ENCODE measurements at regions not wholly inside any gene's neighbourhood (a gene's known extent, or its start where the extent isn't known, plus 50 kb on each side); places are given as distances from the start of the nearest gene placed in this dataset.

DNA sequence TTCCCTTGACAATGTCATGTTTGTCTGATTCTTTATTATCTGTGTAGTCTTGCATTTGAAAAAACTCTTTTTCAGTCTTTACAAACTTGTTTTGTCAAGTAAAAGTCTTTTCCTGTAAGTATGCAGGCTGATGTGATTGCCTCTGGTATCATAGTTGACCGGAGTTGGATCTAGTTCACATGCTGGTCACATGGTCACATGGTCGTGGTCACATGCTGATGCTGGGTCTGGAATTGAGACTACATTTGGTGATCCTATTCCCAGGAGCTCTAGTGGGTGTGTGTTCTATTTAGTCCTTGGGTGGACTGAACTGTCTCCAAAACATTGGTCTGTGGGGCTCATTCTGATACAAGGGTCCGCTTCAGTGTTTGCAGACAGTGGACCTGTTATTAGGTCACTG is 1798.8 kb upstream of the PRR20A start:
- Histone ChIP-seq H3K9me2 (ENCODE audit: insufficient read depth, low read length) (no peaks in the 10 kb centered on the region), H3K36me3 (ENCODE audit: insufficient read depth, low read length) (no peaks in the 10 kb centered on the region), H3K79me2 (replicated peaks; ENCODE audit: insufficient read depth, low read length) (no peaks in the 10 kb centered on the region), H3K27ac (ENCODE audit: low read length) (no peak overlapping the region), H3K9ac (ENCODE audit: low read length) (no peak overlapping the region), H2AFZ (ENCODE audit: low read depth, low read length) (no peak overlapping the region), H3K9me3 (ENCODE audit: low read length) (no peaks in the 10 kb centered on the region), H3K4me3 (ENCODE audit: low read length) (no peak overlapping the region), H3K27me3 (ENCODE audit: insufficient read depth, low read depth, low read length) (no peaks in the 10 kb centered on the region), H3F3A (ENCODE audit: insufficient read depth, low read length, poor library complexity, severe bottlenecking) (no peaks in the 10 kb centered on the region), H3K4me2 (ENCODE audit: low read length) (no peak overlapping the region), H4K20me1 (ENCODE audit: insufficient read depth) (no peaks in the 10 kb centered on the region)
- TF ChIP-seq MXI1 (conservative IDR thresholded peaks at IDR 0.05; ENCODE audit: poor library complexity, severe bottlenecking) (no peak), SMC3 (conservative IDR thresholded peaks at IDR 0.05; ENCODE audit: poor library complexity) (no peak), RAD21 (conservative IDR thresholded peaks at IDR 0.05) (no peak), TAF1 (IDR thresholded peaks at IDR 0.05; ENCODE audit: low read depth) (no peak), EZH2 (IDR thresholded peaks at IDR 0.05; ENCODE audit: borderline replicate concordance, insufficient read depth, low read length, poor library complexity, severe bottlenecking) (no peak), EP300 (conservative IDR thresholded peaks at IDR 0.05; ENCODE audit: poor library complexity, severe bottlenecking) (no peak), POLR2AphosphoS5 (IDR thresholded peaks at IDR 0.05) (no peak)
- TF ChIP-seq, protein P1, sequence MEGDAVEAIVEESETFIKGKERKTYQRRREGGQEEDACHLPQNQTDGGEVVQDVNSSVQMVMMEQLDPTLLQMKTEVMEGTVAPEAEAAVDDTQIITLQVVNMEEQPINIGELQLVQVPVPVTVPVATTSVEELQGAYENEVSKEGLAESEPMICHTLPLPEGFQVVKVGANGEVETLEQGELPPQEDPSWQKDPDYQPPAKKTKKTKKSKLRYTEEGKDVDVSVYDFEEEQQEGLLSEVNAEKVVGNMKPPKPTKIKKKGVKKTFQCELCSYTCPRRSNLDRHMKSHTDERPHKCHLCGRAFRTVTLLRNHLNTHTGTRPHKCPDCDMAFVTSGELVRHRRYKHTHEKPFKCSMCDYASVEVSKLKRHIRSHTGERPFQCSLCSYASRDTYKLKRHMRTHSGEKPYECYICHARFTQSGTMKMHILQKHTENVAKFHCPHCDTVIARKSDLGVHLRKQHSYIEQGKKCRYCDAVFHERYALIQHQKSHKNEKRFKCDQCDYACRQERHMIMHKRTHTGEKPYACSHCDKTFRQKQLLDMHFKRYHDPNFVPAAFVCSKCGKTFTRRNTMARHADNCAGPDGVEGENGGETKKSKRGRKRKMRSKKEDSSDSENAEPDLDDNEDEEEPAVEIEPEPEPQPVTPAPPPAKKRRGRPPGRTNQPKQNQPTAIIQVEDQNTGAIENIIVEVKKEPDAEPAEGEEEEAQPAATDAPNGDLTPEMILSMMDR (IDR thresholded peaks at IDR 0.05; ENCODE audit: poor library complexity, severe bottlenecking) = no peak
- TF ChIP-seq, protein P2, sequence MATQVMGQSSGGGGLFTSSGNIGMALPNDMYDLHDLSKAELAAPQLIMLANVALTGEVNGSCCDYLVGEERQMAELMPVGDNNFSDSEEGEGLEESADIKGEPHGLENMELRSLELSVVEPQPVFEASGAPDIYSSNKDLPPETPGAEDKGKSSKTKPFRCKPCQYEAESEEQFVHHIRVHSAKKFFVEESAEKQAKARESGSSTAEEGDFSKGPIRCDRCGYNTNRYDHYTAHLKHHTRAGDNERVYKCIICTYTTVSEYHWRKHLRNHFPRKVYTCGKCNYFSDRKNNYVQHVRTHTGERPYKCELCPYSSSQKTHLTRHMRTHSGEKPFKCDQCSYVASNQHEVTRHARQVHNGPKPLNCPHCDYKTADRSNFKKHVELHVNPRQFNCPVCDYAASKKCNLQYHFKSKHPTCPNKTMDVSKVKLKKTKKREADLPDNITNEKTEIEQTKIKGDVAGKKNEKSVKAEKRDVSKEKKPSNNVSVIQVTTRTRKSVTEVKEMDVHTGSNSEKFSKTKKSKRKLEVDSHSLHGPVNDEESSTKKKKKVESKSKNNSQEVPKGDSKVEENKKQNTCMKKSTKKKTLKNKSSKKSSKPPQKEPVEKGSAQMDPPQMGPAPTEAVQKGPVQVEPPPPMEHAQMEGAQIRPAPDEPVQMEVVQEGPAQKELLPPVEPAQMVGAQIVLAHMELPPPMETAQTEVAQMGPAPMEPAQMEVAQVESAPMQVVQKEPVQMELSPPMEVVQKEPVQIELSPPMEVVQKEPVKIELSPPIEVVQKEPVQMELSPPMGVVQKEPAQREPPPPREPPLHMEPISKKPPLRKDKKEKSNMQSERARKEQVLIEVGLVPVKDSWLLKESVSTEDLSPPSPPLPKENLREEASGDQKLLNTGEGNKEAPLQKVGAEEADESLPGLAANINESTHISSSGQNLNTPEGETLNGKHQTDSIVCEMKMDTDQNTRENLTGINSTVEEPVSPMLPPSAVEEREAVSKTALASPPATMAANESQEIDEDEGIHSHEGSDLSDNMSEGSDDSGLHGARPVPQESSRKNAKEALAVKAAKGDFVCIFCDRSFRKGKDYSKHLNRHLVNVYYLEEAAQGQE (IDR thresholded peaks at IDR 0.05; ENCODE audit: borderline replicate concordance) = no peak

DNA sequence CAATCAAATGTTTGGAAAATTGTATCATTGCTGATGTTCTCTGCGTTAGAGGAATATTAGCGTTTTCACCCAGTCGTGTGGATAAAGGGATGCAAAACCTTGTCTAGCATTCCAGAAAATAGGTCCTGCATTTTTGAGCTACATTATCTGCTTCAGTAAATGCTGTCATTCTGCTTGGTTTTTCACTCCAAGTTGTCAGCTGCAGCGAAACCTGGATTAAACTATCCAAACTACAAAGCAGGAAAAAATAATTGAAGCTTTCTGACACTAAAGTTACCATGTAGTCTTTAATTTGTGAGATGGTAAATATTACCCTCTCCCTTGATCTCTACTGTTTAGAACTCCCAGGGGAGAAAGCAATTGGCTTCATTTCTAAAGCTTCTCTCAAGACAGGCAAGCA is 1795.5 kb upstream of the PRR20A start:
- peak overlapping the region; percentile 13 for H3K4me2 ChIP-seq (ENCODE audit: low read length)
- H3K27me3 ChIP-seq (ENCODE audit: insufficient read depth, low read depth, low read length) = no peaks in the 10 kb centered on the region
- no peak overlapping the region for H2AFZ ChIP-seq (ENCODE audit: low read depth, low read length)
- peak; percentile 49 for TF ChIP-seq POLR2AphosphoS5 (IDR thresholded peaks at IDR 0.05)
- TF ChIP-seq EP300 (conservative IDR thresholded peaks at IDR 0.05; ENCODE audit: poor library complexity, severe bottlenecking) = peak; percentile 59
- no peak for TF ChIP-seq TAF1 (IDR thresholded peaks at IDR 0.05; ENCODE audit: low read depth)
- no peak for TF ChIP-seq MXI1 (conservative IDR thresholded peaks at IDR 0.05; ENCODE audit: poor library complexity, severe bottlenecking)
- TF ChIP-seq, protein P1 (IDR thresholded peaks at IDR 0.05; ENCODE audit: poor library complexity, severe bottlenecking) = no peak
- TF ChIP-seq, protein P2 (IDR thresholded peaks at IDR 0.05; ENCODE audit: borderline replicate concordance) = peak; percentile 92
- TF ChIP-seq SMC3 (conservative IDR thresholded peaks at IDR 0.05; ENCODE audit: poor library complexity) = no peak
- TF ChIP-seq EZH2 (IDR thresholded peaks at IDR 0.05; ENCODE audit: borderline replicate concordance, insufficient read depth, low read length, poor library complexity, severe bottlenecking) = no peak
- TF ChIP-seq RAD21 (conservative IDR thresholded peaks at IDR 0.05) = peak; percentile 18
- H3K79me2 ChIP-seq (replicated peaks; ENCODE audit: insufficient read depth, low read length) = no peaks in the 10 kb centered on the region
- peak overlapping the region; percentile 36 for H3K4me3 ChIP-seq (ENCODE audit: low read length)
- H3K27ac ChIP-seq (ENCODE audit: low read length) = no peak overlapping the region
- H3K9me2 ChIP-seq (ENCODE audit: insufficient read depth, low read length) = no peaks in the 10 kb centered on the region
- no peaks in the 10 kb centered on the region for H3K36me3 ChIP-seq (ENCODE audit: insufficient read depth, low read length)
- no peak overlapping the region for H3K9ac ChIP-seq (ENCODE audit: low read length)
- H4K20me1 ChIP-seq (ENCODE audit: insufficient read depth) = no peaks in the 10 kb centered on the region
- H3F3A ChIP-seq (ENCODE audit: insufficient read depth, low read length, poor library complexity, severe bottlenecking) = no peaks in the 10 kb centered on the region
- H3K9me3 ChIP-seq (ENCODE audit: low read length) = no peaks in the 10 kb centered on the region
